Liver (tissue), 2 donors: ENCODE measurements at regions not wholly inside any gene's neighbourhood (a gene's known extent, or its start where the extent isn't known, plus 50 kb on each side); places are given as distances from the start of the nearest gene placed in this dataset.

ENCODE experiments used
- EGR1 ChIP-seq, 2 donors: IDR thresholded peaks; 2 replicates each; pipeline ENCODE4 v1.6.1; 2016 to 2018; ENCODE audit warnings: antibody characterized with exemption in 2 of 2, low read depth in 2 of 2
- FOXA1 ChIP-seq: IDR thresholded peaks from 2 replicates; pipeline ENCODE4 v1.6.1; 2016; ENCODE audit warnings: antibody characterized with exemption
- FOXA2 ChIP-seq: IDR thresholded peaks from 2 replicates; pipeline ENCODE4 v1.6.1; 2016; ENCODE audit warnings: antibody characterized with exemption
- HNF4A ChIP-seq, 2 donors: conservative IDR thresholded peaks; 2 replicates each; pipeline ENCODE4 v1.6.1; 2016; ENCODE audit warnings: antibody characterized with exemption in 2 of 2, mild to moderate bottlenecking in 2 of 2
- RAD21 ChIP-seq, 2 donors: IDR thresholded peaks; 2 replicates each; pipeline ENCODE4 v1.6.1; 2016; ENCODE audit warnings: antibody characterized with exemption in 2 of 2, mild to moderate bottlenecking in 2 of 2
- SP1 ChIP-seq: IDR thresholded peaks from 2 replicates; pipeline ENCODE4 v1.6.1; 2018; ENCODE audit warnings: antibody characterized with exemption, mild to moderate bottlenecking
- TAF1 ChIP-seq: conservative IDR thresholded peaks from 2 replicates; pipeline ENCODE4 v1.6.1; 2016; ENCODE audit warnings: antibody characterized with exemption, mild to moderate bottlenecking
- YY1 ChIP-seq: IDR thresholded peaks from 2 replicates; pipeline ENCODE4 v1.6.1; 2016; ENCODE audit warnings: antibody characterized with exemption, mild to moderate bottlenecking
- donor health status: healthy.

- TF ChIP-seq HNF4A (conservative IDR thresholded peaks at IDR 0.05) (no peak), FOXA2 (no peak), FOXA1 (no peak), RAD21 (IDR thresholded peaks at IDR 0.05) (no peak), SP1 (no peak), YY1 (no peak), EGR1 (IDR thresholded peaks at IDR 0.05; ENCODE audit: low read depth in 2 of 2) (no peak), TAF1 (no peak)
These were observed 50.1 kb upstream of the WNT11 start (continued) for GRCh38 chr11:76256448-76256847.
